A549 (cell line): ENCODE measurements at regions not wholly inside any gene's neighbourhood (a gene's known extent, or its start where the extent isn't known, plus 50 kb on each side); places are given as distances from the start of the nearest gene placed in this dataset.

Source experiments
- ATAC-seq, 2 experiments: fragments of 200-7000 bp in 1 of 2; fragments of >200 bp in 1 of 2; cut with Nextera tagmentation in 1 of 2; cut with Tn5 transposase in 1 of 2; 3 replicates each; pipeline versions ENCODE4 v1.8.0 to v1.9.1; 2018 to 2020; ENCODE audit warnings: mild to moderate bottlenecking in 1 of 2, moderate library complexity in 1 of 2
- CTCF ChIA-PET: fragments of 300-600 bp; sonication (Branson Sonifier 250); formaldehyde crosslinking; extraction: SDS; loops from one replicate; lab custom pipeline; 2021; ENCODE audit warnings: antibody characterized with exemption, inconsistent platforms; lab: Yijun Ruan, JAX
- POLR2A ChIA-PET: fragments of 350-600 bp; formaldehyde crosslinking; extraction: SDS; loops from one replicate; lab custom pipeline; 2021; ENCODE audit warnings: antibody characterized with exemption, inconsistent platforms; lab: Yijun Ruan, JAX
- DNase-seq, 2 experiments: peaks; one replicate each; pipeline versions ENCODE4 v3.0.0 to v3.0.0-alpha.2; 2011 to 2016; ENCODE audit warnings: low read depth in 1 of 2, low spot score in 1 of 2
- FAIRE-seq: peaks from 2 replicates; lab custom pipeline; 2011; peaks lifted over from hg19 to GRCh38; lab: Jason Lieb, UNC
- H3K27ac ChIP-seq, 2 experiments: fragments of >200 bp; sonication (Bioruptor Twin); formaldehyde crosslinking; 3 replicates each; pipeline ENCODE4 v1.5.1; 2016 to 2017
- H3K4me1 ChIP-seq: fragments of >200 bp; sonication (Bioruptor Twin); formaldehyde crosslinking; 3 replicates; pipeline ENCODE4 v1.6.1; 2016
- H3K4me2 ChIP-seq: fragments of >200 bp; sonication (Bioruptor Twin); formaldehyde crosslinking; 3 replicates; pipeline ENCODE4 v1.6.1; 2016
- H3K4me3 ChIP-seq: fragments of >200 bp; sonication (Bioruptor Twin); formaldehyde crosslinking; 3 replicates; pipeline ENCODE4 v1.5.1; 2016
- H3K9me3 ChIP-seq: fragments of >200 bp; sonication (Bioruptor Twin); formaldehyde crosslinking; 3 replicates; pipeline ENCODE4 v1.6.1; 2016
- ATOH8 ChIP-seq: fragments of 250-450 bp; sonication (Bioruptor Pico); IDR thresholded peaks from 2 replicates; pipeline ENCODE4 v1.5.0; 2020; ENCODE audit warnings: low read depth, mild to moderate bottlenecking, moderate library complexity
- BHLHE40 ChIP-seq: IDR thresholded peaks from 2 replicates; pipeline ENCODE4 v1.6.1; 2012; ENCODE audit warnings: low read depth, low read length, inconsistent platforms
- CBX2 ChIP-seq: fragments of 200-600 bp; sonication (generic); IDR thresholded peaks from 2 replicates; pipeline ENCODE4 v1.6.1; 2016; ENCODE audit warnings: low read depth, mild to moderate bottlenecking, borderline replicate concordance
- CBX8 ChIP-seq: fragments of 200-600 bp; sonication (generic); IDR thresholded peaks from 2 replicates; pipeline ENCODE4 v1.6.1; 2016
- CEBPB ChIP-seq, 2 experiments: fragments of >200 bp in 1 of 2; sonication (Bioruptor Twin) in 1 of 2; formaldehyde crosslinking in 1 of 2; IDR thresholded peaks; 2 replicates each; pipeline ENCODE4 v1.6.1; 2012 to 2016
- CTCF ChIP-seq: fragments of >200 bp; sonication (Bioruptor Twin); formaldehyde crosslinking; IDR thresholded peaks from 3 replicates; pipeline ENCODE4 v1.5.1; 2016
- EP300 ChIP-seq, 2 experiments: fragments of >200 bp; sonication (Bioruptor Twin); formaldehyde crosslinking; IDR thresholded peaks; 2 replicates in 1 of 2; 3 replicates in 1 of 2; pipeline ENCODE4 v1.6.1; 2016 to 2017
- ESRRA ChIP-seq: fragments of 150-350 bp; IDR thresholded peaks from 2 replicates; pipeline ENCODE4 v1.6.1; 2014; ENCODE audit warnings: mild to moderate bottlenecking, low read length, borderline replicate concordance
- FOSB ChIP-seq: fragments of 250-450 bp; sonication (Bioruptor Pico); IDR thresholded peaks from 2 replicates; pipeline ENCODE4 v1.5.0; 2020; ENCODE audit warnings: mild to moderate bottlenecking, moderate library complexity
- GATA3 ChIP-seq: IDR thresholded peaks from 2 replicates; pipeline ENCODE4 v1.6.1; 2012; ENCODE audit warnings: borderline replicate concordance
- HDAC2 ChIP-seq: fragments of 200-600 bp; sonication (generic); IDR thresholded peaks from 2 replicates; pipeline ENCODE4 v1.6.1; 2016
- HES2 ChIP-seq: fragments of >200 bp; sonication (Bioruptor Twin); formaldehyde crosslinking; IDR thresholded peaks from 2 replicates; pipeline ENCODE4 v1.6.1; 2016
- HMGXB4 ChIP-seq: fragments of 250-450 bp; sonication (Bioruptor Pico); IDR thresholded peaks from 2 replicates; pipeline ENCODE4 v1.5.0; 2021; ENCODE audit warnings: mild to moderate bottlenecking, moderate library complexity, borderline replicate concordance
- HOXA7 ChIP-seq: fragments of 250-450 bp; sonication (Bioruptor Pico); IDR thresholded peaks from 2 replicates; pipeline ENCODE4 v1.5.0; 2020; ENCODE audit warnings: mild to moderate bottlenecking, moderate library complexity
- HOXB13 ChIP-seq: fragments of 250-450 bp; sonication (Bioruptor Pico); IDR thresholded peaks from 2 replicates; pipeline ENCODE4 v1.5.0; 2020; ENCODE audit warnings: low read depth, mild to moderate bottlenecking, moderate library complexity
- HOXB5 ChIP-seq: fragments of 250-450 bp; sonication (Bioruptor Pico); IDR thresholded peaks from 2 replicates; pipeline ENCODE4 v1.5.0; 2020; ENCODE audit warnings: mild to moderate bottlenecking, moderate library complexity
- JUNB ChIP-seq: fragments of >200 bp; sonication (Bioruptor Twin); formaldehyde crosslinking; IDR thresholded peaks from 2 replicates; pipeline ENCODE4 v1.6.1; 2016
- KDM1A ChIP-seq: fragments of 200-600 bp; sonication (generic); IDR thresholded peaks from 2 replicates; pipeline ENCODE4 v1.6.1; 2016; ENCODE audit warnings: low read depth, mild to moderate bottlenecking
- KDM5A ChIP-seq: fragments of 200-600 bp; sonication (generic); IDR thresholded peaks from 2 replicates; pipeline ENCODE4 v1.6.1; 2016; ENCODE audit warnings: antibody characterized with exemption, mild to moderate bottlenecking
- MYC ChIP-seq: IDR thresholded peaks from 2 replicates; pipeline ENCODE4 v1.6.1; 2012; ENCODE audit warnings: mild to moderate bottlenecking, inconsistent platforms, low read length, improper control_type of control experiment, borderline replicate concordance
- NPAS2 ChIP-seq: fragments of 250-450 bp; sonication (Bioruptor Pico); IDR thresholded peaks from 2 replicates; pipeline ENCODE4 v1.8.0; 2022; ENCODE audit warnings: mild to moderate bottlenecking, moderate library complexity, borderline replicate concordance
- PBX3 ChIP-seq: IDR thresholded peaks from 2 replicates; pipeline ENCODE4 v1.6.1; 2012
- PHF8 ChIP-seq: fragments of 200-600 bp; sonication (generic); IDR thresholded peaks from 2 replicates; pipeline ENCODE4 v1.6.1; 2016; ENCODE audit warnings: low read depth, mild to moderate bottlenecking, antibody characterized with exemption, moderate library complexity, borderline replicate concordance
- POLR2A ChIP-seq: IDR thresholded peaks from 2 replicates; pipeline ENCODE4 v1.6.1; 2012; ENCODE audit warnings: mild to moderate bottlenecking, low read length
- POLR2AphosphoS2 ChIP-seq: conservative IDR thresholded peaks from 2 replicates; pipeline ENCODE4 v1.6.1; 2012; ENCODE audit warnings: low read length, improper control_type of control experiment, inconsistent platforms
- RAD21 ChIP-seq, 2 experiments: fragments of >200 bp in 1 of 2; sonication (Bioruptor Twin) in 1 of 2; formaldehyde crosslinking in 1 of 2; IDR thresholded peaks in 1 of 2; conservative IDR thresholded peaks in 1 of 2; 2 replicates in 1 of 2; 3 replicates in 1 of 2; pipeline ENCODE4 v1.6.1; 2012 to 2018; ENCODE audit warnings: inconsistent platforms in 1 of 2
- SMC3 ChIP-seq: fragments of >200 bp; sonication (Bioruptor Twin); formaldehyde crosslinking; IDR thresholded peaks from 3 replicates; pipeline ENCODE4 v1.6.1; 2018; ENCODE audit warnings: inconsistent platforms
- SREBF2 ChIP-seq: fragments of 450-650 bp; IDR thresholded peaks from 2 replicates; pipeline ENCODE4 v1.6.1; 2014; ENCODE audit warnings: mild to moderate bottlenecking, moderate library complexity
- ZC3H11A ChIP-seq: fragments of 450-650 bp; IDR thresholded peaks from 2 replicates; pipeline ENCODE4 v1.6.1; 2014; ENCODE audit warnings: antibody characterized with exemption, mild to moderate bottlenecking
- ZFP36 ChIP-seq: fragments of 450-650 bp; IDR thresholded peaks from 2 replicates; pipeline ENCODE4 v1.6.1; 2014; ENCODE audit warnings: borderline replicate concordance; ENCODE audit not compliant: partially characterized antibody
- ZNF302 ChIP-seq: fragments of 250-450 bp; sonication (Bioruptor Pico); IDR thresholded peaks from 2 replicates; pipeline ENCODE4 v1.9.0; 2021; ENCODE audit warnings: inconsistent platforms, mild to moderate bottlenecking, moderate library complexity
- ZSCAN20 ChIP-seq: fragments of 250-450 bp; sonication (Bioruptor Pico); IDR thresholded peaks from 2 replicates; pipeline ENCODE4 v1.8.0; 2022; ENCODE audit warnings: mild to moderate bottlenecking, moderate library complexity
- WGBS: methylation state at CpG from one replicate; pipeline ENCODE4 v1.1.6; 2017; ENCODE audit errors: missing lambda C conversion rate; 5-methylcytosine and 5-hydroxymethylcytosine counted together

- TF ChIP-seq SMC3 (no peak), ZC3H11A (no peak), ZSCAN20 (CRISPR knock-in tag) (no peak), EP300 (IDR thresholded peaks at IDR 0.05) (no peak), KDM1A (no peak), ESRRA (no peak), MYC (no peak), HDAC2 (no peak), POLR2AphosphoS2 (no peak), JUNB (no peak), HOXA7 (CRISPR knock-in tag) (no peak), CBX2 (no peak), HES2 (no peak), CTCF (no peak), NPAS2 (CRISPR knock-in tag) (no peak), HOXB13 (no peak), HMGXB4 (CRISPR knock-in tag) (no peak), PBX3 (no peak), CBX8 (no peak), GATA3 (no peak)
- no peak for DNase-seq
- ChIA-PET POLR2A (no interaction called here), CTCF (interaction anchor here (0.6 to 0.7 kb wide), 2 partner anchors 196 to 211 kb away, joined by 3 read pairs; no protein-coding TSS in a partner anchor)
- Histone ChIP-seq H3K27ac (no peak overlapping the region), H3K4me1 (no peaks in the 10 kb centered on the region), H3K4me3 (no peak overlapping the region), H3K4me2 (no peak overlapping the region), H3K9me3 (no peaks in the 10 kb centered on the region)
- 9% methylated on average over 2 of the region's 2 CpGs for WGBS
- no peak for ATAC-seq
- FAIRE-seq, result no peak
Observed at GRCh38 chr21:17372200-17372599, 140.6 kb upstream of the CXADR start.

DNA sequence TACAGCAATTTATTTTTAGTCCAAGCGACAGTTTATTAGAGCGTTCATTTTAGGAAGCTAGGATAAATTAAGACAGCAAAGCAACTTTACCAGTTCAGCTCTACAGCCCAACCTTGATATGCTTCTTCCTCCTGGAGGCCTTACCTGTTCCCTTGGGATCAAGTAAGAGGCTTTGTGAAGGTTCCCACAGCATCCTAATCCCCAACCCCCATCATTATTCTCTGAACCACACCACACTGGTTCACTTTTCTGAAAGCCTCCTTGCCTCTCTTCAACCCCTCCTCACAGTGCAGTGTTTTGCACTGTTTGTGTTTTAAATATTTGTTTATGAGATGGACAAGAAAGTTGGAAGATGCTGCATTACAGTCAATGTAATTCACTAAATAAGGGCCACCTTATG is 126.3 kb upstream of the CXADR start:
- no peak for TF ChIP-seq RAD21 (conservative IDR thresholded peaks at IDR 0.05 in 1 of 2, IDR thresholded peaks at IDR 0.05 in 1 of 2)
- TF ChIP-seq ZNF302, result no peak
- TF ChIP-seq ZC3H11A, result no peak
- no peak for TF ChIP-seq HOXB5 (CRISPR knock-in tag)
- no peak for TF ChIP-seq PHF8
- no peak for TF ChIP-seq POLR2A
- TF ChIP-seq POLR2AphosphoS2, result no peak
- no peak for TF ChIP-seq SREBF2
- no peak for TF ChIP-seq ZFP36
- TF ChIP-seq CBX2, result no peak
- TF ChIP-seq SMC3, result no peak
- TF ChIP-seq CEBPB (IDR thresholded peaks at IDR 0.05), result no peak
- TF ChIP-seq KDM5A, result no peak
- TF ChIP-seq ATOH8 (CRISPR knock-in tag), result no peak
- TF ChIP-seq FOSB (CRISPR knock-in tag), result no peak
- TF ChIP-seq HMGXB4 (CRISPR knock-in tag), result no peak
- TF ChIP-seq BHLHE40, result no peak
- no peak for TF ChIP-seq NPAS2 (CRISPR knock-in tag)
- no peak overlapping the region for H3K27ac ChIP-seq
- FAIRE-seq, result no peak
- no peaks in the 10 kb centered on the region for H3K4me1 ChIP-seq
- H3K4me3 ChIP-seq, result no peak overlapping the region
- ChIA-PET POLR2A (interaction anchor here (0.9 kb wide), 1 partner anchor 127 kb away, joined by 3 read pairs; no protein-coding TSS in a partner anchor), CTCF (interaction anchor here (0.5 to 5.9 kb wide), 22 partner anchors 14 to 243 kb away, joined by 3 to 66 read pairs (median 4); no protein-coding TSS in a partner anchor)
- H3K4me2 ChIP-seq, result no peak overlapping the region
- 0% methylated on average over 2 of the region's 2 CpGs for WGBS
- DNase-seq, result no peak
- H3K9me3 ChIP-seq, result no peaks in the 10 kb centered on the region
- peak in 1 of 2 experiments; percentile 39; a peak in 1 of 6 replicates for ATAC-seq
